ENCODE measurements at regions not wholly inside any gene's neighbourhood (a gene's known extent, or its start where the extent isn't known, plus 50 kb on each side); places are given as distances from the start of the nearest gene placed in this dataset.

DNA sequence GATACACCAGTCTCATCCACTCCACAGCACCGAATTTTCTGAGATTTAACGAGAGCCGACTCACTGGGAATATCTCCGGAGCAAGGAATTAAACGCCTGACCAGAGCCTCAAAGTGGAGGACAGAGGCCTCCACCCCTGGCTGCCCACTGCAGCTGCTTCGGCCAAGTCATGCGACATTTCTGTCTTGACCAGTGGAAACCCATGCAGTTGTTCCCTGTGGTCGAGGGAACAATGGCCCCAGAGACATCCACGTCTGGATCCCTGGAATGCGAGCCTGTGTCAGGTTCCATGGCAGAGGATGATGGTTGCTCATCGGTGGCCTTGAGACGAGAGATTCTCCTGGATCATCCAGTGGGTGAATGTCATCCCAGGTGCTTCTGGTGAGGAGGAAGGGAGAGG is 65.7 kb upstream of the INSIG1 start:
- no peak for DNase-seq (ENCODE audit: low read depth in 1 of 2, low spot score in 1 of 2)
- no peak for TF ChIP-seq GABPA (IDR thresholded peaks at IDR 0.05; ENCODE audit: low read depth)
- TF ChIP-seq POLR2AphosphoS5 (IDR thresholded peaks at IDR 0.05; ENCODE audit: low read depth): no peak
- TF ChIP-seq, protein P1, sequence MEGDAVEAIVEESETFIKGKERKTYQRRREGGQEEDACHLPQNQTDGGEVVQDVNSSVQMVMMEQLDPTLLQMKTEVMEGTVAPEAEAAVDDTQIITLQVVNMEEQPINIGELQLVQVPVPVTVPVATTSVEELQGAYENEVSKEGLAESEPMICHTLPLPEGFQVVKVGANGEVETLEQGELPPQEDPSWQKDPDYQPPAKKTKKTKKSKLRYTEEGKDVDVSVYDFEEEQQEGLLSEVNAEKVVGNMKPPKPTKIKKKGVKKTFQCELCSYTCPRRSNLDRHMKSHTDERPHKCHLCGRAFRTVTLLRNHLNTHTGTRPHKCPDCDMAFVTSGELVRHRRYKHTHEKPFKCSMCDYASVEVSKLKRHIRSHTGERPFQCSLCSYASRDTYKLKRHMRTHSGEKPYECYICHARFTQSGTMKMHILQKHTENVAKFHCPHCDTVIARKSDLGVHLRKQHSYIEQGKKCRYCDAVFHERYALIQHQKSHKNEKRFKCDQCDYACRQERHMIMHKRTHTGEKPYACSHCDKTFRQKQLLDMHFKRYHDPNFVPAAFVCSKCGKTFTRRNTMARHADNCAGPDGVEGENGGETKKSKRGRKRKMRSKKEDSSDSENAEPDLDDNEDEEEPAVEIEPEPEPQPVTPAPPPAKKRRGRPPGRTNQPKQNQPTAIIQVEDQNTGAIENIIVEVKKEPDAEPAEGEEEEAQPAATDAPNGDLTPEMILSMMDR (IDR thresholded peaks at IDR 0.05; ENCODE audit: insufficient read depth, low read length): no peak
- TF ChIP-seq SPI1 (IDR thresholded peaks at IDR 0.05; ENCODE audit: borderline replicate concordance, low read depth): no peak
- TF ChIP-seq, protein P2, sequence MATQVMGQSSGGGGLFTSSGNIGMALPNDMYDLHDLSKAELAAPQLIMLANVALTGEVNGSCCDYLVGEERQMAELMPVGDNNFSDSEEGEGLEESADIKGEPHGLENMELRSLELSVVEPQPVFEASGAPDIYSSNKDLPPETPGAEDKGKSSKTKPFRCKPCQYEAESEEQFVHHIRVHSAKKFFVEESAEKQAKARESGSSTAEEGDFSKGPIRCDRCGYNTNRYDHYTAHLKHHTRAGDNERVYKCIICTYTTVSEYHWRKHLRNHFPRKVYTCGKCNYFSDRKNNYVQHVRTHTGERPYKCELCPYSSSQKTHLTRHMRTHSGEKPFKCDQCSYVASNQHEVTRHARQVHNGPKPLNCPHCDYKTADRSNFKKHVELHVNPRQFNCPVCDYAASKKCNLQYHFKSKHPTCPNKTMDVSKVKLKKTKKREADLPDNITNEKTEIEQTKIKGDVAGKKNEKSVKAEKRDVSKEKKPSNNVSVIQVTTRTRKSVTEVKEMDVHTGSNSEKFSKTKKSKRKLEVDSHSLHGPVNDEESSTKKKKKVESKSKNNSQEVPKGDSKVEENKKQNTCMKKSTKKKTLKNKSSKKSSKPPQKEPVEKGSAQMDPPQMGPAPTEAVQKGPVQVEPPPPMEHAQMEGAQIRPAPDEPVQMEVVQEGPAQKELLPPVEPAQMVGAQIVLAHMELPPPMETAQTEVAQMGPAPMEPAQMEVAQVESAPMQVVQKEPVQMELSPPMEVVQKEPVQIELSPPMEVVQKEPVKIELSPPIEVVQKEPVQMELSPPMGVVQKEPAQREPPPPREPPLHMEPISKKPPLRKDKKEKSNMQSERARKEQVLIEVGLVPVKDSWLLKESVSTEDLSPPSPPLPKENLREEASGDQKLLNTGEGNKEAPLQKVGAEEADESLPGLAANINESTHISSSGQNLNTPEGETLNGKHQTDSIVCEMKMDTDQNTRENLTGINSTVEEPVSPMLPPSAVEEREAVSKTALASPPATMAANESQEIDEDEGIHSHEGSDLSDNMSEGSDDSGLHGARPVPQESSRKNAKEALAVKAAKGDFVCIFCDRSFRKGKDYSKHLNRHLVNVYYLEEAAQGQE (IDR thresholded peaks at IDR 0.05; ENCODE audit: insufficient replicate concordance, low read depth): no peak
- Histone ChIP-seq H3K27me3 (ENCODE audit: insufficient read depth, poor library complexity, severe bottlenecking) (peaks cover 4% of the 10 kb centered on the region), H3K27ac (replicated peaks) (no peak overlapping the region), H3K4me3 (replicated peaks; ENCODE audit: insufficient read depth, low read length) (no peak overlapping the region)

DNA sequence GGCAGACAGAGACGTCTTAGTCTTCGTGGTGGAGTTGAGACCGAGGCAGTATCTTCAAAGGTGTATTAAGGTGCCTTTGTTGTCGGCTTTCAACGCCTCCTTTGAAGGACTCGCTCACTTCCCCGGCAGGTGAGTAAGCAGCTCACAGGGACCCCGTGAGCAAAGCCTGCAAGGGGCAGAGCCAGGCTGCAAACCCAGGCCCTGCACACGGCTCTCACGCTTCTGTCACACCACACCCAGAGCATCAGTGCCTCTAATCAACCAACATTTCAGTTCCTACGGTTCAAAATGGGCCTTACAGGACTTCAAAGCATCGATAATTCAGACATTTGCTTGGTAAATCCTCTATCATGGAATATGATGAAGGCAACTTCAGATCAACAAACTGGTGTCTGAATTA is 64.8 kb upstream of the INSIG1 start:
- no peak for DNase-seq (ENCODE audit: low read depth in 1 of 2, low spot score in 1 of 2)

DNA sequence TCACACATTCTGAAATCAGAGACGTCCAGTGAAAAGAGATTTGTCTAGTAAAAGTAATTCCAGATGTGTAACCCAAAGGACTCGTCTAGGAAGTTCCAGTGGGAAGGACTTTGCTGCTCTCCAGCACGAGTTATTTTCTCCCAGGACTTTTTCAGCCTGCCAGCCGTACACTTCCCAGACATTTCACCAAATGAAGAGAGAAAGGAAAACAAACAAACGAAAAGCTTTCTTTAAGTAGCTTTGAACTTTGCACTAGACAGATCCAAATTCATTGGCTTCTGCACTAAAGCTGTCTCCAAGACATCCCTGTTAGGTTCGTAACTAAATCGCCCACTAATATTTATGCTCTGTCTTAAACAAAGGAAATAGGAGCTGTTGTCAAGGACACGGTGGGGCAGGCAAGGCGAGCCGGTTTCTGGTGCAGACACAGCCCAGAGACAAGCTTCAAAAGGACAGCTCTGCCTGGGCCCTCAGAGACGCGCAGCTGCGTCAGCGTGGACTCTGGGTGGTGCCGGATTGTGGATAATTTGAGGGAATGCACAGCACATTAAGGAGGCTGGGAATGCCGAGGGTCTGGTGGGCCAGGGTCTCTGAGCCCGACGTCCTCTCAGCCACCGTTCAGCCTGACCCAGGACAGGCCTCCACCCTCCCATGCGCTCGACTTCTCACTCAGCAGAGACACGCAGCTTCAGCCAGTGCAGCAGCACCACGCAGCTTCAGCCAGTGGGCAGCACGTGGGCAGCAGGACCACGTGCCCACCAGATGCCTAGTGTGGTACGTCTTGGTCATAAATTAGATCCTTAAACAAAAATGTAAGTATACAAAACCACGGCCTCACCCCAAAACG is 64.1 kb upstream of the INSIG1 start:
- no peak overlapping the region for H3K4me3 ChIP-seq (replicated peaks; ENCODE audit: insufficient read depth, low read length)
- TF ChIP-seq SPI1 (IDR thresholded peaks at IDR 0.05; ENCODE audit: borderline replicate concordance, low read depth) (no peak), POLR2AphosphoS5 (IDR thresholded peaks at IDR 0.05; ENCODE audit: low read depth) (no peak), GABPA (IDR thresholded peaks at IDR 0.05; ENCODE audit: low read depth) (no peak)
- TF ChIP-seq, protein P2 (IDR thresholded peaks at IDR 0.05; ENCODE audit: insufficient replicate concordance, low read depth): no peak
- TF ChIP-seq, protein P1 (IDR thresholded peaks at IDR 0.05; ENCODE audit: insufficient read depth, low read length): no peak
- H3K27ac ChIP-seq (replicated peaks): no peak overlapping the region
- DNase-seq (ENCODE audit: low read depth in 1 of 2, low spot score in 1 of 2): no peak
- peaks cover 4% of the 10 kb centered on the region for H3K27me3 ChIP-seq (ENCODE audit: insufficient read depth, poor library complexity, severe bottlenecking)

More for the DNA sequence above, 64.8 kb upstream of the INSIG1 start:
- Histone ChIP-seq H3K27me3 (ENCODE audit: insufficient read depth, poor library complexity, severe bottlenecking) (peaks cover 4% of the 10 kb centered on the region), H3K27ac (replicated peaks) (no peak overlapping the region), H3K4me3 (replicated peaks; ENCODE audit: insufficient read depth, low read length) (no peak overlapping the region)
- TF ChIP-seq, protein P1 (IDR thresholded peaks at IDR 0.05; ENCODE audit: insufficient read depth, low read length): no peak
- TF ChIP-seq POLR2AphosphoS5 (IDR thresholded peaks at IDR 0.05; ENCODE audit: low read depth) (no peak), GABPA (IDR thresholded peaks at IDR 0.05; ENCODE audit: low read depth) (no peak), SPI1 (IDR thresholded peaks at IDR 0.05; ENCODE audit: borderline replicate concordance, low read depth) (no peak)
- TF ChIP-seq, protein P2 (IDR thresholded peaks at IDR 0.05; ENCODE audit: insufficient replicate concordance, low read depth): no peak

Data from HL-60 (cell line).